ENCODE measurements at regions not wholly inside any gene's neighbourhood (a gene's known extent, or its start where the extent isn't known, plus 50 kb on each side); places are given as distances from the start of the nearest gene placed in this dataset.

DNA sequence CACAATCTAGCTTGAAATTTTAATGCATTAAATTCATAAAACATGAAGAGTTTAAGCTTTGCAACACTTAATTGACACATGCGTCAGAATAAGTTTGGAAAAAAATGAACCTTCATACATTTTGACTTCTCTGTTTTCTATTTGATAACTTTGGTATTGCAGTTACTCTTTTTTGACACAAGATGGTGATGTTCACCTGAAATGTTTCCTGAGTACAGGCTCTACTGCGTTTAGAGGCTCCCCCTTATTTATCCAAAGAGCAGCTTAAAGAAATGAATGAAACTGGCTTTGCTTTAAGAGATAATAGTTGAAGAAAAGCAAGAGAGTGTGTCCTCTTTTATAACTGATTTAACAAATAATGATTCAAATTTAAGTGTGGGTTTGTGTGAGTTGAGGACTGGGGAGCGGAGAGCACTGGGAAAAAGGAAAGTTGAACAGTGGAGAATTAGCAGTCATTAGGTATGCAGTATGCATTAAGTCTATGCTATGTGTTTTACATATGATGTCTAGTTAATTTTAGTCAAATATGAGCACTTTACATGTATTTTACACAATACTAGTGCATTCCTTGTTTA is 180.6 kb upstream of the NUDT6 start:
- Mint-ChIP-seq H3K9me3 (no peaks in the 10 kb centered on the region), H3K36me3 (ENCODE audit: low read depth) (peaks cover 14% of the 10 kb centered on the region), H3K4me1 (ENCODE audit: low read depth) (no peaks in the 10 kb centered on the region), H3K27me3 (no peaks in the 10 kb centered on the region), H3K4me3 (no peak overlapping the region), H3K27ac (no peak overlapping the region)
- ChIA-PET POLR2A (no interaction called here), CTCF (interaction anchor here (0.6 to 1.9 kb wide), 2 partner anchors 11 to 757 kb away, joined by 3 to 6 read pairs; no protein-coding TSS in a partner anchor)
- Histone ChIP-seq H3K27ac (ENCODE audit: low read depth in 1 of 2, low read length in 2 of 2) (no peak overlapping the region), H3K27me3 (ENCODE audit: control insufficient read depth in 1 of 2, insufficient read depth in 2 of 2, low read length in 2 of 2) (no peaks in the 10 kb centered on the region), H3K9me3 (ENCODE audit: control insufficient read depth in 1 of 2, insufficient read depth in 1 of 2, low read length in 2 of 2) (no peaks in the 10 kb centered on the region), H3K36me3 (ENCODE audit: insufficient read depth, low read length) (no peaks in the 10 kb centered on the region), H3K4me1 (ENCODE audit: insufficient read depth, low read length) (no peaks in the 10 kb centered on the region), H3K4me3 (ENCODE audit: low read length) (no peak overlapping the region)
- TF ChIP-seq, protein P1, sequence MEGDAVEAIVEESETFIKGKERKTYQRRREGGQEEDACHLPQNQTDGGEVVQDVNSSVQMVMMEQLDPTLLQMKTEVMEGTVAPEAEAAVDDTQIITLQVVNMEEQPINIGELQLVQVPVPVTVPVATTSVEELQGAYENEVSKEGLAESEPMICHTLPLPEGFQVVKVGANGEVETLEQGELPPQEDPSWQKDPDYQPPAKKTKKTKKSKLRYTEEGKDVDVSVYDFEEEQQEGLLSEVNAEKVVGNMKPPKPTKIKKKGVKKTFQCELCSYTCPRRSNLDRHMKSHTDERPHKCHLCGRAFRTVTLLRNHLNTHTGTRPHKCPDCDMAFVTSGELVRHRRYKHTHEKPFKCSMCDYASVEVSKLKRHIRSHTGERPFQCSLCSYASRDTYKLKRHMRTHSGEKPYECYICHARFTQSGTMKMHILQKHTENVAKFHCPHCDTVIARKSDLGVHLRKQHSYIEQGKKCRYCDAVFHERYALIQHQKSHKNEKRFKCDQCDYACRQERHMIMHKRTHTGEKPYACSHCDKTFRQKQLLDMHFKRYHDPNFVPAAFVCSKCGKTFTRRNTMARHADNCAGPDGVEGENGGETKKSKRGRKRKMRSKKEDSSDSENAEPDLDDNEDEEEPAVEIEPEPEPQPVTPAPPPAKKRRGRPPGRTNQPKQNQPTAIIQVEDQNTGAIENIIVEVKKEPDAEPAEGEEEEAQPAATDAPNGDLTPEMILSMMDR (IDR thresholded peaks at IDR 0.05): peak; percentile 64
- peak; percentile 37 for ATAC-seq (ENCODE audit: poor library complexity)
- DNase-seq: peak in 3 of 14 experiments; percentile 24 to 26 (median 25)
- intact Hi-C loops (cut with DNase I, micrococcal nuclease): loop anchor here (2.0 to 5.0 kb wide), 4 partner anchors 554 to 1220 kb away; no protein-coding TSS in a partner anchor

DNA sequence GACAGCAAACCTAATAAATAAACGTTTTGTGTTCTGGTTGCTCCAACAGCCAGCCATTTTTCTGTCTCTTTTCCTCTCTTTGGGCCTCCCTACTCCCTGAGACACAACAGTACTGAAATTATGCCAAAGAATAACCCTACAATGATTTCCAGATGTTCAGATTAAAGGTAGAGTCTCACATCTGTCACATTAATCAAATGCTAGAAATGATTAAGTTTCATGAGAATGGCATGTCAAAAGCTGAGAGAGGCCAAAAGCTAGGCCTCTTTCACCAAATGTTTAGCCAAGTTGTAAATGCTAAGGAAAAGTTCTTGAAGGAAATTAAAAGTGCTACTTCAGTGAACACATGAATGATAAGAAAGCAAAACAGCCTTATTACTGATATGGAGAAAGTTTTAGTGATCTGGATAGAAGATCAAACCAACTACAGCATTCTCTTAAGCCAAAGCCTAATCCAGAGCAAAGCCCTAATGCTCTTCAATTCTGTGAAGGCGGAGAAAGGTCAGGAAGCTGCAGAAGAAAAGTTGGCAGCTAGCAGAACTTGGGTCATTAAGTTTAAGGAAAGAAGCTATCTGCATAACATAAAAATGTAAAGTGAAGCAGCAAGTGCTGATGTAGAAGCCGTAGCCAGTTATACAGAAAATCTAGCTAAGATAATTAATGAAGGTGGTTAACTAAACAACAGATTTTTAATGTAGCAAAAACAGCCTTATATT is 182.1 kb upstream of the NUDT6 start:
- no peaks in the 10 kb centered on the region for H3K36me3 ChIP-seq (ENCODE audit: insufficient read depth, low read length)
- intact Hi-C loops (cut with DNase I, micrococcal nuclease): loop anchor here in 1 of 2 experiments (5.0 kb wide), 1 partner anchor 553 kb away; no protein-coding TSS in a partner anchor
- CTCF ChIA-PET: no interaction called here
- no peak for DNase-seq
- no peak overlapping the region for H3K4me3 ChIP-seq (ENCODE audit: low read length)
- TF ChIP-seq, protein P1 (IDR thresholded peaks at IDR 0.05): no peak
- POLR2A ChIA-PET: no interaction called here
- no peak overlapping the region for H3K4me3 Mint-ChIP-seq
- no peaks in the 10 kb centered on the region for H3K4me1 ChIP-seq (ENCODE audit: insufficient read depth, low read length)
- no peak overlapping the region for H3K27ac Mint-ChIP-seq
- no peaks in the 10 kb centered on the region for H3K9me3 Mint-ChIP-seq
- no peaks in the 10 kb centered on the region for H3K27me3 ChIP-seq (ENCODE audit: control insufficient read depth in 1 of 2, insufficient read depth in 2 of 2, low read length in 2 of 2)
- no peaks in the 10 kb centered on the region for H3K9me3 ChIP-seq (ENCODE audit: control insufficient read depth in 1 of 2, insufficient read depth in 1 of 2, low read length in 2 of 2)
- no peaks in the 10 kb centered on the region for H3K4me1 Mint-ChIP-seq (ENCODE audit: low read depth)
- ATAC-seq (ENCODE audit: poor library complexity): no peak
- H3K27me3 Mint-ChIP-seq: no peaks in the 10 kb centered on the region
- H3K27ac ChIP-seq (ENCODE audit: low read depth in 1 of 2, low read length in 2 of 2): no peak overlapping the region
- peaks cover 14% of the 10 kb centered on the region for H3K36me3 Mint-ChIP-seq (ENCODE audit: low read depth)

DNA sequence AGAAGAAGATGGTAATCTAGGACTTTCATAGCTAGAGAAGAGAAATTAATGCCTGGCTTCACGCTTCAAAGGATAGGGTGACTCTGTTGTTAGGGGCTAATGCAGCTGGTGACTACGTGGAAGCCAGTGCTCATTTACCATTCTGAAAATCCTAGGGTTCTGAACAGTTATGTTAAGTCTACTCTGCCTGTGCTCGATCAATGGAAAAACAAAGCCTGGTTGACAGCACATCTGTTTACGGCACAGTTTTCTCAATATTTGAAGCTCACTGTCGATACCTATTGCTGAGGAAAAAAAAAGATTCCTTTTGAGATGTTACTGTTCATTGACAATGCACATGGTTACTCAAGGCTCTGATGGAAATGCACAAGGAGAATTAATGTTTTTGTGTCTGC is 182.6 kb upstream of the NUDT6 start:
- no peaks in the 10 kb centered on the region for H3K27me3 Mint-ChIP-seq
- H3K36me3 Mint-ChIP-seq (ENCODE audit: low read depth): peaks cover 14% of the 10 kb centered on the region
- no peak for ATAC-seq (ENCODE audit: poor library complexity)
- Histone ChIP-seq H3K4me1 (ENCODE audit: insufficient read depth, low read length) (no peaks in the 10 kb centered on the region), H3K27ac (ENCODE audit: low read depth in 1 of 2, low read length in 2 of 2) (no peak overlapping the region), H3K27me3 (ENCODE audit: control insufficient read depth in 1 of 2, insufficient read depth in 2 of 2, low read length in 2 of 2) (no peaks in the 10 kb centered on the region), H3K4me3 (ENCODE audit: low read length) (no peak overlapping the region), H3K9me3 (ENCODE audit: control insufficient read depth in 1 of 2, insufficient read depth in 1 of 2, low read length in 2 of 2) (no peaks in the 10 kb centered on the region), H3K36me3 (ENCODE audit: insufficient read depth, low read length) (no peaks in the 10 kb centered on the region)
- intact Hi-C loops (cut with DNase I, micrococcal nuclease): no loop called here
- TF ChIP-seq, protein P1 (IDR thresholded peaks at IDR 0.05): no peak
- no peak overlapping the region for H3K27ac Mint-ChIP-seq
- H3K4me1 Mint-ChIP-seq (ENCODE audit: low read depth): no peaks in the 10 kb centered on the region
- H3K4me3 Mint-ChIP-seq: no peak overlapping the region
- DNase-seq: no peak
- H3K9me3 Mint-ChIP-seq: no peaks in the 10 kb centered on the region
- ChIA-PET POLR2A (no interaction called here), CTCF (no interaction called here)
